Heart left ventricle (tissue), 13 donors: ENCODE measurements at regions not wholly inside any gene's neighbourhood (a gene's known extent, or its start where the extent isn't known, plus 50 kb on each side); places are given as distances from the start of the nearest gene placed in this dataset.
"Not testable (repeated sequence)": the region's sequence is repeated elsewhere in the genome, so short reads cannot be mapped to it uniquely, and the experiment has no call there.

Source experiments
- POLR2A ChIP-seq, 2 donors: fragments of 450-650 bp; IDR thresholded peaks; one replicate each; pipeline ENCODE4 v1.6.1; 2017; ENCODE audit warnings: antibody characterized with exemption in 2 of 2, mild to moderate bottlenecking in 2 of 2, moderate library complexity in 2 of 2
- TF ChIP-seq, protein P1 (sequence below), 12 donors: fragments of 200-600 bp; sonication (generic) in 4 of 12; IDR thresholded peaks; one replicate each; pipeline versions ENCODE4 v1.5.0 to v1.8.0; 2018 to 2022; ENCODE audit warnings: antibody characterized with exemption in 12 of 12, mild to moderate bottlenecking in 5 of 12
- donor health status: ischemic (EF 13 %, LVEDD 7.1; RV severe dilation, severe dysfunction).
- donor health status: DM: no; HTN: yes; CAD: no.
- donor health status: DM: no; HTN: no; CAD: no.
- donor health status: ischemic (EF 25% LVEDD 6.9; RV normal size, moderate dysfunction).
- donor health status: ischemic (EF 25% LVEDD 5.7; RV mildly dilated, moderate dysfunction).
- donor health status: ischemic (EF 35%, LVEDD 5.7; RV mildly dilated, moderate dysfunction).
- donor health status: nonischemic (EF 11% LVEDD 7.7; RV severe dilation, severe dysfunction).
- donor health status: DM: yes; HTN: yes; CAD: no.
- donor health status: PGD.
- donor health status: ischemic (EF 29% LVEDD 5.4; RV normal size, mild dysfunction).
- donor health status: nonischemic (EF 23%, LVEDD 6.1; RV moderate dilation, normal function).

DNA sequence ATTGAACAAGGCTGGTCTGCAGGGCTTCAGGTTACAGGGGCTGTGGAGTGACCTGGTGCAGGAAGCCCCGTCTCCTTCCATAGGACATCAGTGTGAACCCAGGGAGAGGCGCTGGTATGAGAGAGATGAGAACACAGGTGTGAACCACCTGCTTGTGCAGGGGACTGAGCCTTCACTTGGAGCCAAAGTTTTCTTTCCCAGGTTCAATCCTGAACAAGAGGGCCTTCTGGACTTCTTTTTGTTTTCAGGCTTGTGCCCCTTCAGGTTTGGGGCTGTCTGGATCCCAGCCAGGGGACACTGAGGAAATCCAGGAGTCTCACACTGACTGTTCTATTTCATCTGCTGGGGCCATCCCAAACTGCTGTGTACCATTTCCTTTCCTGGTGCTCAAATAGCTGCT lies 88.6 kb downstream of the GGTLC2 start:
- TF ChIP-seq POLR2A (IDR thresholded peaks at IDR 0.05), result not testable (repeated sequence)
- TF ChIP-seq, protein P1, sequence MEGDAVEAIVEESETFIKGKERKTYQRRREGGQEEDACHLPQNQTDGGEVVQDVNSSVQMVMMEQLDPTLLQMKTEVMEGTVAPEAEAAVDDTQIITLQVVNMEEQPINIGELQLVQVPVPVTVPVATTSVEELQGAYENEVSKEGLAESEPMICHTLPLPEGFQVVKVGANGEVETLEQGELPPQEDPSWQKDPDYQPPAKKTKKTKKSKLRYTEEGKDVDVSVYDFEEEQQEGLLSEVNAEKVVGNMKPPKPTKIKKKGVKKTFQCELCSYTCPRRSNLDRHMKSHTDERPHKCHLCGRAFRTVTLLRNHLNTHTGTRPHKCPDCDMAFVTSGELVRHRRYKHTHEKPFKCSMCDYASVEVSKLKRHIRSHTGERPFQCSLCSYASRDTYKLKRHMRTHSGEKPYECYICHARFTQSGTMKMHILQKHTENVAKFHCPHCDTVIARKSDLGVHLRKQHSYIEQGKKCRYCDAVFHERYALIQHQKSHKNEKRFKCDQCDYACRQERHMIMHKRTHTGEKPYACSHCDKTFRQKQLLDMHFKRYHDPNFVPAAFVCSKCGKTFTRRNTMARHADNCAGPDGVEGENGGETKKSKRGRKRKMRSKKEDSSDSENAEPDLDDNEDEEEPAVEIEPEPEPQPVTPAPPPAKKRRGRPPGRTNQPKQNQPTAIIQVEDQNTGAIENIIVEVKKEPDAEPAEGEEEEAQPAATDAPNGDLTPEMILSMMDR (IDR thresholded peaks at IDR 0.05), result not testable (repeated sequence)
